ENCODE measurements at regions not wholly inside any gene's neighbourhood (a gene's known extent, or its start where the extent isn't known, plus 50 kb on each side); places are given as distances from the start of the nearest gene placed in this dataset.

DNA sequence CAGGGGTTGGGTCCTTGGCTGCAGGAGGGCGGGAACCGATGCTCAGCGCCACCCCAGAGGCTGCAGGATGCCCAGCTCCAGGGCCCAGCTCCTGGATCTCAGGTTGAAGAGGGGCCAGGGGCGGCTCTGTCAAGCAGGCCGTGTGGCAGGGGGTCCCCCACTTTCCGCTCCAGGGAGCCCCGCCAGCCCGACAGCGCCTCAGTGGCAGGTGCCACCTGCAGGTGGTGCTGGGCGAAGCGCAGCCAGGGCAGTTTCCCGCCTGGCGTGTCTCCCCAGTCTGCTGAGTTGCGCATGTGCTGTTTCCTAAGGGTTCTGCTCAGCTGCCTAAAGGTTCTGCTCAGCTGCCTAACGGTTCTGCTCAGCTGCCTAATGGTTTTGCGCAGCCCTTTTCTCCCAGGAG lies 442.1 kb downstream of the POTEH start:
- TF ChIP-seq, protein P1, sequence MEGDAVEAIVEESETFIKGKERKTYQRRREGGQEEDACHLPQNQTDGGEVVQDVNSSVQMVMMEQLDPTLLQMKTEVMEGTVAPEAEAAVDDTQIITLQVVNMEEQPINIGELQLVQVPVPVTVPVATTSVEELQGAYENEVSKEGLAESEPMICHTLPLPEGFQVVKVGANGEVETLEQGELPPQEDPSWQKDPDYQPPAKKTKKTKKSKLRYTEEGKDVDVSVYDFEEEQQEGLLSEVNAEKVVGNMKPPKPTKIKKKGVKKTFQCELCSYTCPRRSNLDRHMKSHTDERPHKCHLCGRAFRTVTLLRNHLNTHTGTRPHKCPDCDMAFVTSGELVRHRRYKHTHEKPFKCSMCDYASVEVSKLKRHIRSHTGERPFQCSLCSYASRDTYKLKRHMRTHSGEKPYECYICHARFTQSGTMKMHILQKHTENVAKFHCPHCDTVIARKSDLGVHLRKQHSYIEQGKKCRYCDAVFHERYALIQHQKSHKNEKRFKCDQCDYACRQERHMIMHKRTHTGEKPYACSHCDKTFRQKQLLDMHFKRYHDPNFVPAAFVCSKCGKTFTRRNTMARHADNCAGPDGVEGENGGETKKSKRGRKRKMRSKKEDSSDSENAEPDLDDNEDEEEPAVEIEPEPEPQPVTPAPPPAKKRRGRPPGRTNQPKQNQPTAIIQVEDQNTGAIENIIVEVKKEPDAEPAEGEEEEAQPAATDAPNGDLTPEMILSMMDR (IDR thresholded peaks at IDR 0.05) = no peak
- no peak for TF ChIP-seq POLR2AphosphoS5 (IDR thresholded peaks at IDR 0.05; ENCODE audit: low read depth, low read length)

All from Panc1 (cell line).